GM13976 (cell line): ENCODE measurements at regions not wholly inside any gene's neighbourhood (a gene's known extent, or its start where the extent isn't known, plus 50 kb on each side); places are given as distances from the start of the nearest gene placed in this dataset.
"Not testable (repeated sequence)": the region's sequence is repeated elsewhere in the genome, so short reads cannot be mapped to it uniquely, and the experiment has no call there.

ENCODE experiments used
- DNase-seq: peaks from one replicate; pipeline ENCODE4 v3.0.0; 2012; ENCODE audit warnings: low spot score
- CTCF ChIP-seq: IDR thresholded peaks from 2 replicates; pipeline ENCODE4 v1.5.1; 2012; ENCODE audit warnings: borderline replicate concordance, mild to moderate bottlenecking; ENCODE audit not compliant: insufficient read depth; ENCODE audit errors: extremely low read depth, missing control alignments, control extremely low read depth
- in situ Hi-C: fragments of 300-500 bp; cut with MboI; formaldehyde crosslinking; loops from one replicate; pipeline ENCODE4 v1.12.0; 2022; ENCODE audit warnings: low sequenced_read_pairs, mixed read lengths, inconsistent platforms; ENCODE audit not compliant: unreplicated experiment

GRCh38 chrX:98296129-98296528, 1412.4 kb downstream of the RPA4 start:
- no peak for TF ChIP-seq CTCF
- in situ Hi-C loops: no loop called here

GRCh38 chrX:98299785-98300184, 1416.1 kb downstream of the RPA4 start:
- no peak for DNase-seq
- TF ChIP-seq CTCF: no peak
- in situ Hi-C loops: no loop called here

More at GRCh38 chrX:98296129-98296528, 1412.4 kb downstream of the RPA4 start:
- no peak for DNase-seq

GRCh38 chrX:98300536-98300935, 1416.8 kb downstream of the RPA4 start:
- DNase-seq, in situ Hi-C loops: not testable (repeated sequence)

GRCh38 chrX:98331407-98331806, 1447.7 kb downstream of the RPA4 start:
- in situ Hi-C loops: no loop called here
- TF ChIP-seq CTCF: no peak

GRCh38 chrX:98338544-98338943, 1454.8 kb downstream of the RPA4 start:
- in situ Hi-C loops: no loop called here
- no peak for DNase-seq
- TF ChIP-seq CTCF: no peak

More at GRCh38 chrX:98331407-98331806, 1447.7 kb downstream of the RPA4 start:
- DNase-seq: no peak

- in situ Hi-C loops: no loop called here
- no peak for TF ChIP-seq CTCF
- no peak for DNase-seq
Measured at GRCh38 chrX:98350940-98351339, 1467.2 kb downstream of the RPA4 start.

GRCh38 chrX:98357146-98357545, 1473.4 kb downstream of the RPA4 start:
- in situ Hi-C loops: no loop called here
- no peak for DNase-seq
- no peak for TF ChIP-seq CTCF

GRCh38 chrX:98362630-98363029, 1478.9 kb downstream of the RPA4 start:
- DNase-seq: no peak
- in situ Hi-C loops: no loop called here
- TF ChIP-seq CTCF: no peak
